NB4 (cell line): ENCODE measurements at regions not wholly inside any gene's neighbourhood (a gene's known extent, or its start where the extent isn't known, plus 50 kb on each side); places are given as distances from the start of the nearest gene placed in this dataset.

Experiments used
- DNase-seq: peaks from one replicate; pipeline ENCODE4 v3.0.0; 2010; ENCODE audit warnings: low read depth
- H3K4me3 ChIP-seq: one replicate; pipeline ENCODE4 v1.5.1; 2011; ENCODE audit warnings: mild to moderate bottlenecking, low read depth, low read length, moderate library complexity
- MYC ChIP-seq: IDR thresholded peaks from 2 replicates; pipeline ENCODE4 v1.6.1; 2011; ENCODE audit warnings: low read depth, low read length
- POLR2A ChIP-seq: IDR thresholded peaks from 2 replicates; pipeline ENCODE4 v1.6.1; 2011; ENCODE audit warnings: mild to moderate bottlenecking; ENCODE audit not compliant: insufficient read length; ENCODE audit errors: extremely low read depth
- TF ChIP-seq, protein P1 (sequence below): IDR thresholded peaks from 2 replicates; pipeline ENCODE4 v1.6.1; 2011; ENCODE audit warnings: low read depth, low read length
- TF ChIP-seq, protein P2 (sequence below): IDR thresholded peaks from one replicate; pipeline ENCODE4 v1.5.1; 2012; ENCODE audit warnings: low read depth, low read length

DNA sequence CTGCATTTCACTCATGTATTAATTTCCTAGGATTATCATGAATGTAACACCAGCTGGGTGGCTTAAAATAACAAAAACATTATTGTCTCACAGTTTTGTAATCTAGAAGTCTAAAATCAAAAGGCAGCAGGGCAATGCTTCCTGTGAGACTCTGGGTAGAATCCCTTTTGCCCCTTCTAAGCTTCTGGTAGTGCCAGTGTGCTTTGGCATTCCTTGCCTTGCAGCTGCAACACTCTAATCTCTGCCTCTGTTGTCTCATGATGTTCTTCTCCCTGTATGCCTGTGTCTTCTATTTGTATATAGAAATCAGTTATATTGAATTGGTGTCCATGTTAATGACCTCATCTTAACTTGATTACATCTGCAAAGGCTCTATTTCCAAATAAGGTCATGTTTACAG is 1117.3 kb downstream of the PCDH18 start:
- TF ChIP-seq POLR2A (no peak), MYC (no peak)
- TF ChIP-seq, protein P1, sequence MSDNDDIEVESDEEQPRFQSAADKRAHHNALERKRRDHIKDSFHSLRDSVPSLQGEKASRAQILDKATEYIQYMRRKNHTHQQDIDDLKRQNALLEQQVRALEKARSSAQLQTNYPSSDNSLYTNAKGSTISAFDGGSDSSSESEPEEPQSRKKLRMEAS = no peak
- TF ChIP-seq, protein P2, sequence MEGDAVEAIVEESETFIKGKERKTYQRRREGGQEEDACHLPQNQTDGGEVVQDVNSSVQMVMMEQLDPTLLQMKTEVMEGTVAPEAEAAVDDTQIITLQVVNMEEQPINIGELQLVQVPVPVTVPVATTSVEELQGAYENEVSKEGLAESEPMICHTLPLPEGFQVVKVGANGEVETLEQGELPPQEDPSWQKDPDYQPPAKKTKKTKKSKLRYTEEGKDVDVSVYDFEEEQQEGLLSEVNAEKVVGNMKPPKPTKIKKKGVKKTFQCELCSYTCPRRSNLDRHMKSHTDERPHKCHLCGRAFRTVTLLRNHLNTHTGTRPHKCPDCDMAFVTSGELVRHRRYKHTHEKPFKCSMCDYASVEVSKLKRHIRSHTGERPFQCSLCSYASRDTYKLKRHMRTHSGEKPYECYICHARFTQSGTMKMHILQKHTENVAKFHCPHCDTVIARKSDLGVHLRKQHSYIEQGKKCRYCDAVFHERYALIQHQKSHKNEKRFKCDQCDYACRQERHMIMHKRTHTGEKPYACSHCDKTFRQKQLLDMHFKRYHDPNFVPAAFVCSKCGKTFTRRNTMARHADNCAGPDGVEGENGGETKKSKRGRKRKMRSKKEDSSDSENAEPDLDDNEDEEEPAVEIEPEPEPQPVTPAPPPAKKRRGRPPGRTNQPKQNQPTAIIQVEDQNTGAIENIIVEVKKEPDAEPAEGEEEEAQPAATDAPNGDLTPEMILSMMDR = no peak
- DNase-seq = no peak
- no peak overlapping the region for H3K4me3 ChIP-seq

DNA sequence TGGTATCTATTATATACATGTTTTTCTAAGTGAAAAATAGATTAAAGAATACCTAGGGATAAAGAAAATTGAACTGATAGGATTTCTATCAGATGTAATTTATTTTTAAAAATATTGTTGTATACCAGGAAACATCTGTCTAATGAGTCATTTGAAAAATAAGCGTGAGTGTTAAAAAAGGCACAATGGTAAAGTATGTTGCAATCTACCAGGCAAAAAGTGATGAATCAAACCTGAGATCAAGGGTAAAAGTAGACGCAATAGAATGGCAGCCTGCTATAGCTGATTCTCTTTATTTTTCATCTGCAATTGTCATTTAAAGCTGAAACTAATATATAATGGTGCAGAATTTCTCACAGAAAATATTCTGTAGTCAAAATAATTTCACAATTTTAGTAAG is 1119.6 kb downstream of the PCDH18 start:
- TF ChIP-seq POLR2A (no peak), MYC (no peak)
- H3K4me3 ChIP-seq = no peak overlapping the region
- DNase-seq = peak; percentile 2

DNA sequence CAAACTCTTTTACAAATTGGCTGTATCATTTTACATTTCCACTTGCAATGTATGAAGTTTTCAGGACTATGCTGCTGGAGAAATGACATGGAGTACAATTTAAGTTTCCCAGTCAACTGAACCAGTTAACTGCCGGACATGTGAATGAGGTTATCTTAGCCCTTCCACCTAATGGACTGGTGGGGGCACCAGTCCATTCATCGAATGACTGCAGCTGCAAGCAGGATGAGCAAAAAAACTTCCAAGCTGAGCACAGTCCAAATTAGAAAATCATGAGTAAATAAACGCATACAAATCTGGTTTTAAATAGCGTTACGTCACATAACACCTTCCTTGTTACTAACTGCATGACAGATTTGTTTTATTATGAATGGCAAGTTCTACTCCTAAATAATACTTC is 1131.5 kb downstream of the PCDH18 start:
- TF ChIP-seq, protein P2 = peak; percentile 2
- TF ChIP-seq, protein P1 = no peak
- H3K4me3 ChIP-seq = no peak overlapping the region
- no peak for DNase-seq

DNA sequence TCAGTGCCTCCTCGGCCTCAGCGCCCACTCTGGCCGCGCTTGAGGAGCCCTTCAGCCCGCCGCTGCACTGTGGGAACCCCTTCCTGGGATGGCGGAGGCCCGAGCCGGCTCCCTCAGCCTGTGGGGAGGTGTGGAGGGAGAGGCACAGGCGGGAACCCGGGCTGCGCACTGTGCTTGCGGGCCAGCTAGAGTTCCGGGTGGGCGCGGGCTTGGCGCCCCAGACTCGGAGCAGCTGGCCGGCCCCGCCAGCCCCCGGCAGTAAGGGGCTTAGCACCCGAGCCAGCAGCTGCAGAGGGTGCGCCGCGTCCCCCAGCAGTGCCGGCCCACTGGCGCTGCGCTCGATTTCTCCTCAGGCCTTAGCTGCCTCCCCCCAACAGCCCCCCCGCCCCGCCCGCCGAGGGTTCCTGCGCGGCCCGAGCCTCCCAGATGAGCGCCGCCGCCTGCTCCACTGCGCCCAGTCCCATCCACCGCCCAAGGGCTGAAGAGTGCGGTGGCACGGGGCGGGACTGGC is 1137.0 kb downstream of the PCDH18 start:
- no peak overlapping the region for H3K4me3 ChIP-seq
- TF ChIP-seq, protein P2 = no peak
- TF ChIP-seq, protein P1 = no peak
- TF ChIP-seq POLR2A (no peak), MYC (no peak)
- no peak for DNase-seq

DNA sequence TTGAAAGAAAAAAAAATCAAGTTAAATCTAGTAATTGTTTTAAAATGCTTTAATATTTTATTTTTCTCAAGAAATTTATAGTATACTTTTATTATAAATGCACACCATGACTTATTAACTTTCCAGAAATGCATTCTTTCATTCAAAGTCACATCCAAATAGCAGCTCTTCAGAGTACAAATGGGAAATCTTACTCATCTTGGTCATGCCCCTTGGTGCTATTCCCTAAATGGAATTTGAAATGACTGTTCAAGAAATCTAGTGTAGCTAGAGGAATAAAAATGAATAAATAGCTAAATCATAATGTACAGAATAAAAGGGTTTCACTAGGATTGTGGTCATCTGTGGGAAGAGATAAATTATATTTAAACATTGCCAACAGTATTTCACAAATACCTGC is 1139.7 kb downstream of the PCDH18 start:
- H3K4me3 ChIP-seq = no peak overlapping the region
- TF ChIP-seq MYC (no peak), POLR2A (no peak)
- TF ChIP-seq, protein P1 = no peak
- TF ChIP-seq, protein P2 = no peak
- no peak for DNase-seq

DNA sequence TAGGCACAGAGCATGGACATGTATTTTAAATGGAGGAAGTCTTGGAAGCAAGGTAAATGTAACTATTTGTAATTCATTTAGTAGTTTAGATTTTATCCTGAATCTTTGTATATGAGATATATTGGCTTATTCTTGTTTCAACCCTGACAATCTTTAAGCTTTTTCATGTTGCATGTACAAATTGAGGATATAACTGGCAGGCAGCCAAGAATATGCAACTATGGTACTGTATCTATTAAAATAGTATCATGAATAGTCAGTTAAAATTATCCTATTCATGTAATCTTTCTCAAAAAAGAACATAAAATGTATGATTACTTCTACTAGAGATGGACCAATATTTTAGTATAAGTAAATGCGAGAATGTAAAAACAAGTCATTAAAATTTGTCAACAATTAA is 1141.5 kb downstream of the PCDH18 start:
- TF ChIP-seq, protein P1 = no peak
- TF ChIP-seq, protein P2 = no peak
- no peak for TF ChIP-seq POLR2A
- no peak for TF ChIP-seq MYC
- no peak for DNase-seq
- no peak overlapping the region for H3K4me3 ChIP-seq
